Fibroblast of villous mesenchyme (primary cell): ENCODE measurements at regions not wholly inside any gene's neighbourhood (a gene's known extent, or its start where the extent isn't known, plus 50 kb on each side); places are given as distances from the start of the nearest gene placed in this dataset.
"Not testable (repeated sequence)": the region's sequence is repeated elsewhere in the genome, so short reads cannot be mapped to it uniquely, and the experiment has no call there.

Source experiments
- DNase-seq: peaks from one replicate; pipeline ENCODE4 v3.0.0-alpha.2; 2010; ENCODE audit warnings: low read depth
- H3K4me3 ChIP-seq: 2 replicates; pipeline ENCODE4 v1.5.1; 2011; ENCODE audit warnings: low read depth, mild to moderate bottlenecking, low read length
- CTCF ChIP-seq: IDR thresholded peaks from 2 replicates; pipeline ENCODE4 v1.5.1; 2012; ENCODE audit warnings: low read depth, mild to moderate bottlenecking, low read length; ENCODE audit not compliant: insufficient read depth

DNA sequence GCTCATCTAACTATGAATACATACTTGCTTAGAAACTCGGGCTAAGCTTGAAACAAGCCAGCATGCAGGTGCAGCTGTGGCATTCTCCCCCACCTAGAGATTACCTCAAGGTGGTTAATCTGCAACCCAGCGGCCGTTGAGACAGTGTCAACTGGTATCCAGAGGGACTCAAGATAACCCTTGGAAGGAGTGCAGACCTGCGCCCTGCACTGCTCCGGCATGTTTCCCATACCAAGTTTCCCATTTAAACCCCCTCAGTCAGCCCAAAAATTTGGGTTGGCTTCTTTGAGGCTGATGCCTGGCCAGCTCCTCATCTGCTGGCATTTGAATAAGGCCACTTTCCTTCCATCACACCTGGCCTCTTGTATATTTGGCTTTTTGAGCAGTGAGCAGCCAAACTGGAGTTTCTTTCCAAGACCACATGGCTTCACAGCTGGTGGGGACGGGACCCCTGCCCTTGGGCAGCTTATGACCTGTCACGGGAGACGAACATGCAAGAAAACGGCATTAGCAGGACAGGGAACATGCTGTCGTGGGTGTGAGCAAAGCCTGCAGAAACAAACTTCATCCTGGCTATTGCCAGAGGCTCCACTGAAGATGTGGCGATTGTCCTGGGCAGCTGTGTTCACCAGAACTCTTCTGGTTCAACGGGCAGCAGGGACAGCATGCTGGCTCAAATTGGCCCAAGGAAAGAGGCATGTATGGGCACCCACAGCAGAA, 98.2 kb downstream of the PLXNA1 start:
- no peak for TF ChIP-seq CTCF
- no peak for DNase-seq
- H3K4me3 ChIP-seq = no peak overlapping the region

- H3K4me3 ChIP-seq = no peak overlapping the region
- no peak for TF ChIP-seq CTCF
- DNase-seq = no peak
These were observed 99.2 kb downstream of the PLXNA1 start for GRCh38 chr3:127082066-127082465.

DNA sequence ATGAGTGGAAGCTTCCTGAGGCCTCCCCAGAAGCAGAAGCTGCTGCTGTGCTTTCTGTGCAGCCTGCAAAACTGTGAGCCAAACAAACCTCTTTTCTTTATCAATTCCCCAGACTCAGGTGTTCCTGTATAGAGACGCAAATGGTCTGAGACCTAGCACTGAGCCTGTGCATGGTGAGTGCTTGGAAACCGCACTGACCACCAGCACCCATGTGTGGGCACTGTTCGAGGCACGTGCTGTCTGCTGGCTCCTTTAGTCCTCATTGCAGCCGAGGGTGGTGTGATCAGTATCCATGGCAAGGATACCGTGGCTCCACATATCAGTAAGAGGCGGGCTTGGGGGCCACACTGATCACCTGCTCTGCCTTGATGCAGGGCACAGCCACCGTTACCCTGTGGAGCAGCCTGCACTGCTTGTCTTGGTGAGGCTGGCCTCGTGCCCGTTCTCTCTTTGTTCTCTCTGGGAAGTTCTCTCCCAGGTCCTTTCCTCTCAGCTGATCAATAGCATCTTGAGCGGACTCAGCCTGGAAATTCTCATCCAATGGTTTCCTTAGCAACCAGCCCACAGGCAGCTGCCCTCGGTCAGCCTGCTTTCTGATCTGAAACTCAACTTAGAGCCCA, 101.0 kb downstream of the PLXNA1 start:
- H3K4me3 ChIP-seq = no peak overlapping the region
- no peak for TF ChIP-seq CTCF
- no peak for DNase-seq

DNA sequence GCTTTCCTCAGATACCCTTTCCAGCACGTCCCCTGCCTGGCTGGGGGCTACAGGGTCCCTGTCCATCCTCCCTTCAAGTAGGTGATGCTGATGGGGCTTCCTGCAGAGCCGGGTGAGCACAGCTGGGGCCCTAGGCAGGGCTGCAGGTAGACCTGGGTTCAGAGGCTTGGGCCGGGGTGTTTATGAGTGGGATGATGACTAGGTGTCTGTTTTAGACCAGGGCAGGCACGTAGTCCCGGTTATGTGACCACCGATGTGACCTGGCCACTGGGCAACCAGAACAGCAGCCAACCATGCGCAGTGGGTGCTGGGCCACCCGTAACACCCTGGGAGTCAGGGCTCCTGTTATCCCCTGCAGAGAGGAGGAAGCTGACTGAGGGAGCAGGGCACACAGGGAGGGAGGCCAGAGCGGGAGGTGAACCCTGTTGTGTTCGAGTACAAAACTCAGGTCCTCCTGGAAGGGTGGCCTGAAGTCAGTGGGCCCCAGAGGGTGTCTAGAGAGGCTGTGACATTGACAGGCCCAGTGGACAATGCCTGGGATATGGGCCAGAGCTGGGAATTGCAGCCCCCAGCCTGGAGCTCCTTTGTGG, 101.6 kb downstream of the PLXNA1 start:
- TF ChIP-seq CTCF = no peak
- no peak overlapping the region for H3K4me3 ChIP-seq
- DNase-seq = no peak

DNA sequence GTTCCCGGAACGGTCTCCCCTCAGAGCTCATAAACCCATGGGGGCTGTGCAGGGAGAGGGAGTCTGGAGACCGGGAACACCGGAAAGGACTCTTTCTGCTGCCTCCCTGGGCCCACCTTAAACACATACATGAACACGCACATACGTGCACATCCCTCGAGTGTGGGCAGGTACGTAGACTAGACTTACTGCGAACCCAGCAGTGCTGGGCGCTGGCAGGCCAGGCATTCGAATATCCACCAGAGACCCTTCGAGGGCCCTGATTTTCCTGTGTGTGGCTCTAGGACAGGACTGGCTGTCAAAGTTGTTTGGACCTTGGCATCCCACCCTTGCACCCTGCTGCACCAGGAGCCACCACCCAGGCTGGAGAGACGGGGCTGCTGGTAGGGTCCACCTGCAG, 102.7 kb downstream of the PLXNA1 start:
- DNase-seq = no peak

GRCh38 chr3:127086591-127086990, 103.7 kb downstream of the PLXNA1 start:
- not testable (repeated sequence) for H3K4me3 ChIP-seq, DNase-seq

More for the DNA sequence above, 102.7 kb downstream of the PLXNA1 start:
- no peak for TF ChIP-seq CTCF
- no peak overlapping the region for H3K4me3 ChIP-seq

GRCh38 chr3:127087441-127087840, 104.5 kb downstream of the PLXNA1 start:
- no peak for DNase-seq
- no peak overlapping the region for H3K4me3 ChIP-seq
- no peak for TF ChIP-seq CTCF
